ENCODE measurements at regions not wholly inside any gene's neighbourhood (a gene's known extent, or its start where the extent isn't known, plus 50 kb on each side); places are given as distances from the start of the nearest gene placed in this dataset.

- TF ChIP-seq CTCF (IDR thresholded peaks at IDR 0.05; ENCODE audit: low read depth, low read length) = no peak
- DNase-seq = no peak
- no peak overlapping the region for H3K4me3 ChIP-seq (ENCODE audit: low read depth, low read length)
- no peaks in the 10 kb centered on the region for H3K9me3 ChIP-seq (ENCODE audit: severe bottlenecking)
- H3K36me3 ChIP-seq = no peaks in the 10 kb centered on the region
- no peaks in the 10 kb centered on the region for H3K27me3 ChIP-seq (ENCODE audit: insufficient read depth, low read depth, severe bottlenecking)
- H3K27ac ChIP-seq = no peak overlapping the region
Observed at GRCh38 chr7:51679358-51679757, 362.7 kb upstream of the COBL start.

DNA sequence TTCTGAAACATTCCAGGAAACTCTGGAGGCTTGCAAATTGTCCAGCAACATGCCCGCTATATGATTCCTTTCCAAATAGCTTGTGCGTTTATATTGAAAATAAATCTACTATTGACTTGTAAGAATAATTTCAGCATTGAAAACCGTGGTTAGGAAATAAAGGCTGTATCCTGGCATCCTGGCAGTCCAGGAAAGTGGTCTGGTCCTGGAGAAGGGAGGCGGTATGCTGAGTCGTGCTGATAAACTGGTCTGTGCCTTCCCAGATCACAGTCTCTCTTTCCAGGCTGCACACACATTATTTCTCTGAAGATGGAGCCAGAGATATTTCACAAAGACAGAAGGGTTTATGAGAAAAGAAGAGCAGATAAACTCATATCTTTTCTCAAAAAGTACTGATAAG is 350.1 kb upstream of the COBL start:
- H3K36me3 ChIP-seq = no peaks in the 10 kb centered on the region
- TF ChIP-seq CTCF (IDR thresholded peaks at IDR 0.05; ENCODE audit: low read depth, low read length) = no peak
- DNase-seq = no peak
- H3K27ac ChIP-seq = no peak overlapping the region
- H3K9me3 ChIP-seq (ENCODE audit: severe bottlenecking) = no peaks in the 10 kb centered on the region
- H3K4me3 ChIP-seq (ENCODE audit: low read depth, low read length) = no peak overlapping the region
- no peaks in the 10 kb centered on the region for H3K27me3 ChIP-seq (ENCODE audit: insufficient read depth, low read depth, severe bottlenecking)

DNA sequence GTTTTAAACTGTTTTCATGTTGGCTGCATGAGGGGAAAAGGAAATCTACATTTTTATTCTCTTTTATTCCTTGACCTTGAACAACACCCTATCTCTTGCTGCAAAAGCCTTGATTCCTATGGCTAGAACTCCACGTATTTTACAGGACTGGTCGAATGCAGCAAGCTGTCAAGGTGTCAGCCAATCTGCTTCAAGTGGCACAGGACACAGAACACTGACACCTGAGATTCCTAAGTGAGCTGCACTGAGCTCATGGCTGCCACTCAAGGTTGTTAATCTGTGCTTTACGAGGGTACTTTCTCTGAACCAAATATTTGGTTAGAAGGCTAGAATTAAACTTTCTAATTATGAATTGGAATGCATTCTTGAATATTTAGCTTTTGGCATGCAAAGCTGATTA is 349.7 kb upstream of the COBL start:
- TF ChIP-seq CTCF (IDR thresholded peaks at IDR 0.05; ENCODE audit: low read depth, low read length) = no peak
- no peaks in the 10 kb centered on the region for H3K36me3 ChIP-seq

DNA sequence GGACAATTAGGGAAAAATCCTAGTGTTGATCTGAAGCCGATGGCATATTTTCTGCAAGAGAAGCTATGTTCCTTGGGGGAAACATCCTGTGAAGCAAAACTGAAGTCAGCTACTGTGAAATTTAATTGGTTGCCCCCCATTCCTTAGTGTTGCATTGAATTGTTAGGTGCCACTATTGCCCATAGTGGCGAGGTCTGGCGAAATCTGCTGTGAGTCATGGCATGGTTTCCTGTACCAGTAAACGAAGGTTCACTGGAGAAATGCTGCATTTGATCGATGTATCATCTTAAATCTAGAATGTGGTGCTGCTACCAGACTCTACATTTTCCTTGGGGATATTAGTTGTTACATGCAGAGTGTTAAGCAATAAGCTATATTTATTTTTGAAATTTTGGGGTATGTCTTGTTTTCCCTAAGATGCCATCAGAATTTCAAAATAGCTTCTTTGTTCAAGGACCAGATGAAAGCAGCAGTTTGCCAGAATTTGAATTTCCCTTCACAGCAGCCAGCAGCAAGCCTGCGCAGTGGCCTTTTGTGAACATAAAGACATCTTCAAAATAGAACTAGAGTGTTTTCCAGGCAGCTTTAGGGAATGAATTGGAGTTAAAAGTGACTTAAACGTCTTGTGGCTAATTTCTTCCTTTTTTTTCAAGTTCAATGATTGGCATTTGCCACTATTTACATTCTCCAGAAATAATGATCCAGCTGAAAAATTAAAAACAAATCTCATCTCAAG is 348.6 kb upstream of the COBL start:
- Histone ChIP-seq H3K27ac (no peak overlapping the region), H3K36me3 (no peaks in the 10 kb centered on the region)
- DNase-seq = no peak

More for the DNA sequence above, 349.7 kb upstream of the COBL start:
- Histone ChIP-seq H3K27ac (no peak overlapping the region), H3K9me3 (ENCODE audit: severe bottlenecking) (no peaks in the 10 kb centered on the region), H3K27me3 (ENCODE audit: insufficient read depth, low read depth, severe bottlenecking) (no peaks in the 10 kb centered on the region), H3K4me3 (ENCODE audit: low read depth, low read length) (no peak overlapping the region)
- no peak for DNase-seq

DNA sequence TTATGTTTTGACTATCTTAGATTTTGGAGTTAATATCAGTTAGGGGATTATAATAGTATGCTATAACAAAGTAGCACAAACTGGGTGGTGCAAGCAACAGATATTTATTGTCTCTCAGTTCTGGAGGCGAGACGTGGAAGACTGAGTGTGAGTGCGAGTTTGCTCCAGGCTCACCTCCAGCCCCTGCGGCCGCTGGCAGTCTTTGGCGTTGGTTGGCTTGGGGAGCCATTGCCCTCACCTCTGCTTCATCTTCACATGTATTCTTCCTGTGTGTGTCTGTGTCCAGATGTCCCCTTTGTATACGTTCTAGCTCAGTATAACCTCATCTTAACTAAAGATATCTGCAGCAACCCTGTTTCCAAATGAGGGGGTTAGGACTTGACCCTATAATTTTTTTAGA is 343.9 kb upstream of the COBL start:
- Histone ChIP-seq H3K9me3 (ENCODE audit: severe bottlenecking) (no peaks in the 10 kb centered on the region), H3K36me3 (no peaks in the 10 kb centered on the region), H3K27me3 (ENCODE audit: insufficient read depth, low read depth, severe bottlenecking) (no peaks in the 10 kb centered on the region), H3K27ac (no peak overlapping the region), H3K4me3 (ENCODE audit: low read depth, low read length) (no peak overlapping the region)
- DNase-seq = no peak
- no peak for TF ChIP-seq CTCF (IDR thresholded peaks at IDR 0.05; ENCODE audit: low read depth, low read length)

More for the DNA sequence above, 348.6 kb upstream of the COBL start:
- no peak overlapping the region for H3K4me3 ChIP-seq (ENCODE audit: low read depth, low read length)
- no peak for TF ChIP-seq CTCF (IDR thresholded peaks at IDR 0.05; ENCODE audit: low read depth, low read length)
- H3K9me3 ChIP-seq (ENCODE audit: severe bottlenecking) = no peaks in the 10 kb centered on the region
- no peaks in the 10 kb centered on the region for H3K27me3 ChIP-seq (ENCODE audit: insufficient read depth, low read depth, severe bottlenecking)

DNA sequence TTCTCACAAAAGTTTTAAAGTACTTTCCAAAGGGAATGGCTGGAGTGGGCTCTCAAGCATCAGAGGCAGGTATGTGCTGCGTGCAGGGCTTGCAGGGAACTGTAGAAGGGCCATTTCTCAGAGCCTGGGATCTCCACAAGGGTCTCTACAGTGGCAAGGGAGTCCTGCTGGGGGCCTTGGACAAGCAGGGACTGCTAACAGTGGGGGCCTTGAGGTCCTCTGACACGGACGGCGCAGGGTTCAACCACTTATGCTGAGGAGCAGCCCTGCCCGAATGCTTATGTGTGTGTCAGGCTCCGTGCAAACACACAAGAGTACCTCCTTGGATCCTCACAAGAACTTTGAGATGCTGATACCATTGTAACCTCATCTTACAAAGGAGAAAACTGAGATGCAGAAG is 342.1 kb upstream of the COBL start:
- H3K4me3 ChIP-seq (ENCODE audit: low read depth, low read length) = no peak overlapping the region
- no peak overlapping the region for H3K27ac ChIP-seq
- no peaks in the 10 kb centered on the region for H3K27me3 ChIP-seq (ENCODE audit: insufficient read depth, low read depth, severe bottlenecking)
- no peaks in the 10 kb centered on the region for H3K9me3 ChIP-seq (ENCODE audit: severe bottlenecking)
- DNase-seq = no peak
- no peaks in the 10 kb centered on the region for H3K36me3 ChIP-seq
- no peak for TF ChIP-seq CTCF (IDR thresholded peaks at IDR 0.05; ENCODE audit: low read depth, low read length)

All from WERI-Rb-1 (cell line).